ENCODE measurements at regions not wholly inside any gene's neighbourhood (a gene's known extent, or its start where the extent isn't known, plus 50 kb on each side); places are given as distances from the start of the nearest gene placed in this dataset.

DNA sequence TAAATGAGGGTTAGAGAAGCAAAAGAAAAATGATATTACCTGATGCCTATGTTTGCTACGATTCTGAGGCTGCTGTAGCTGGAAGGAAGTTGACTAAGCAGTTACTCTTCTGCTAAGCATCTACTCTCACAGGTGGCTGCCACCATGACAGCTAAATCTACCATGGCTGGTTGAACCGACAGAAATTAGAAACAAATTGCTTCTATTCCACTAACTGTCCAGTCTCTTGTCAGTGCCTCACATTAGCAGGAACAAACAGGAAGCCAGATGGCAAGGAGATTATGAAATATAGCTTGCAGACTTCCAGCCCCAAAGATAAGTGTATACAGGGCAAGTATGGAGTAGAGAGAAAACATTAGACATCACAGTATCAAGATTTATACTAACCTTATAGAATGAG lies 59.4 kb upstream of the TMEM200A start:
- Histone ChIP-seq H3K9me3 (ENCODE audit: low read length) (no peaks in the 10 kb centered on the region), H3K9me2 (ENCODE audit: insufficient read depth, low read length) (no peaks in the 10 kb centered on the region), H2AFZ (ENCODE audit: low read depth, low read length) (no peak overlapping the region), H3K36me3 (ENCODE audit: insufficient read depth, low read length) (no peaks in the 10 kb centered on the region), H4K20me1 (ENCODE audit: insufficient read depth) (no peaks in the 10 kb centered on the region), H3K79me2 (replicated peaks; ENCODE audit: insufficient read depth, low read length) (no peaks in the 10 kb centered on the region), H3F3A (ENCODE audit: insufficient read depth, low read length, poor library complexity, severe bottlenecking) (no peaks in the 10 kb centered on the region), H3K27ac (ENCODE audit: low read length) (no peak overlapping the region), H3K9ac (ENCODE audit: low read length) (no peak overlapping the region), H3K4me2 (ENCODE audit: low read length) (no peak overlapping the region), H3K27me3 (ENCODE audit: insufficient read depth, low read depth, low read length) (no peaks in the 10 kb centered on the region), H3K4me3 (ENCODE audit: low read length) (no peak overlapping the region)
- TF ChIP-seq TAF1 (IDR thresholded peaks at IDR 0.05; ENCODE audit: low read depth), result no peak
- TF ChIP-seq MXI1 (conservative IDR thresholded peaks at IDR 0.05; ENCODE audit: poor library complexity, severe bottlenecking), result no peak
- TF ChIP-seq EP300 (conservative IDR thresholded peaks at IDR 0.05; ENCODE audit: poor library complexity, severe bottlenecking), result no peak
- no peak for TF ChIP-seq SMC3 (conservative IDR thresholded peaks at IDR 0.05; ENCODE audit: poor library complexity)
- TF ChIP-seq, protein P1, sequence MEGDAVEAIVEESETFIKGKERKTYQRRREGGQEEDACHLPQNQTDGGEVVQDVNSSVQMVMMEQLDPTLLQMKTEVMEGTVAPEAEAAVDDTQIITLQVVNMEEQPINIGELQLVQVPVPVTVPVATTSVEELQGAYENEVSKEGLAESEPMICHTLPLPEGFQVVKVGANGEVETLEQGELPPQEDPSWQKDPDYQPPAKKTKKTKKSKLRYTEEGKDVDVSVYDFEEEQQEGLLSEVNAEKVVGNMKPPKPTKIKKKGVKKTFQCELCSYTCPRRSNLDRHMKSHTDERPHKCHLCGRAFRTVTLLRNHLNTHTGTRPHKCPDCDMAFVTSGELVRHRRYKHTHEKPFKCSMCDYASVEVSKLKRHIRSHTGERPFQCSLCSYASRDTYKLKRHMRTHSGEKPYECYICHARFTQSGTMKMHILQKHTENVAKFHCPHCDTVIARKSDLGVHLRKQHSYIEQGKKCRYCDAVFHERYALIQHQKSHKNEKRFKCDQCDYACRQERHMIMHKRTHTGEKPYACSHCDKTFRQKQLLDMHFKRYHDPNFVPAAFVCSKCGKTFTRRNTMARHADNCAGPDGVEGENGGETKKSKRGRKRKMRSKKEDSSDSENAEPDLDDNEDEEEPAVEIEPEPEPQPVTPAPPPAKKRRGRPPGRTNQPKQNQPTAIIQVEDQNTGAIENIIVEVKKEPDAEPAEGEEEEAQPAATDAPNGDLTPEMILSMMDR (IDR thresholded peaks at IDR 0.05; ENCODE audit: poor library complexity, severe bottlenecking), result no peak
- TF ChIP-seq POLR2AphosphoS5 (IDR thresholded peaks at IDR 0.05), result no peak
- no peak for TF ChIP-seq EZH2 (IDR thresholded peaks at IDR 0.05; ENCODE audit: borderline replicate concordance, insufficient read depth, low read length, poor library complexity, severe bottlenecking)
- TF ChIP-seq, protein P2, sequence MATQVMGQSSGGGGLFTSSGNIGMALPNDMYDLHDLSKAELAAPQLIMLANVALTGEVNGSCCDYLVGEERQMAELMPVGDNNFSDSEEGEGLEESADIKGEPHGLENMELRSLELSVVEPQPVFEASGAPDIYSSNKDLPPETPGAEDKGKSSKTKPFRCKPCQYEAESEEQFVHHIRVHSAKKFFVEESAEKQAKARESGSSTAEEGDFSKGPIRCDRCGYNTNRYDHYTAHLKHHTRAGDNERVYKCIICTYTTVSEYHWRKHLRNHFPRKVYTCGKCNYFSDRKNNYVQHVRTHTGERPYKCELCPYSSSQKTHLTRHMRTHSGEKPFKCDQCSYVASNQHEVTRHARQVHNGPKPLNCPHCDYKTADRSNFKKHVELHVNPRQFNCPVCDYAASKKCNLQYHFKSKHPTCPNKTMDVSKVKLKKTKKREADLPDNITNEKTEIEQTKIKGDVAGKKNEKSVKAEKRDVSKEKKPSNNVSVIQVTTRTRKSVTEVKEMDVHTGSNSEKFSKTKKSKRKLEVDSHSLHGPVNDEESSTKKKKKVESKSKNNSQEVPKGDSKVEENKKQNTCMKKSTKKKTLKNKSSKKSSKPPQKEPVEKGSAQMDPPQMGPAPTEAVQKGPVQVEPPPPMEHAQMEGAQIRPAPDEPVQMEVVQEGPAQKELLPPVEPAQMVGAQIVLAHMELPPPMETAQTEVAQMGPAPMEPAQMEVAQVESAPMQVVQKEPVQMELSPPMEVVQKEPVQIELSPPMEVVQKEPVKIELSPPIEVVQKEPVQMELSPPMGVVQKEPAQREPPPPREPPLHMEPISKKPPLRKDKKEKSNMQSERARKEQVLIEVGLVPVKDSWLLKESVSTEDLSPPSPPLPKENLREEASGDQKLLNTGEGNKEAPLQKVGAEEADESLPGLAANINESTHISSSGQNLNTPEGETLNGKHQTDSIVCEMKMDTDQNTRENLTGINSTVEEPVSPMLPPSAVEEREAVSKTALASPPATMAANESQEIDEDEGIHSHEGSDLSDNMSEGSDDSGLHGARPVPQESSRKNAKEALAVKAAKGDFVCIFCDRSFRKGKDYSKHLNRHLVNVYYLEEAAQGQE (IDR thresholded peaks at IDR 0.05; ENCODE audit: borderline replicate concordance), result no peak
- TF ChIP-seq RAD21 (conservative IDR thresholded peaks at IDR 0.05), result no peak

DNA sequence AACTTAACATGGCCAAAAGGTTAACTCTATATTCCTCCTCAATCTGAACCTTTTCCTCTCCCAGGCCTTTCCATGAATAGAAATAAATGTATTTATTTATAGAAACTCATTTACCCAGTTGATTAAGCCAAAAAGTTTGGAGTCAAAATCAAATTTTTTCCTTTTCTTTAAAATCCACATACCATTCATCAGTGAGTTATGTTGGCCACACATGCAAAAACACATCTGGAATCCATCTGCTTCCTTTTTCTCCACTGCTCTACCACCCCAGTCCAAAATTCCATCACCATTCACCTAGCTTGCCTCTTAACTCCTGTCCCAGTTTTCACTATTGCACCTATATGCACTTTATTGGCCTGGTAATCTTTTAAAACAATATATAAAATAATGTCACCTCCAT lies 62.4 kb upstream of the TMEM200A start:
- Histone ChIP-seq H3K9ac (ENCODE audit: low read length) (no peak overlapping the region), H4K20me1 (ENCODE audit: insufficient read depth) (no peaks in the 10 kb centered on the region), H2AFZ (ENCODE audit: low read depth, low read length) (no peak overlapping the region), H3K36me3 (ENCODE audit: insufficient read depth, low read length) (no peaks in the 10 kb centered on the region), H3K27me3 (ENCODE audit: insufficient read depth, low read depth, low read length) (no peaks in the 10 kb centered on the region), H3K79me2 (replicated peaks; ENCODE audit: insufficient read depth, low read length) (no peaks in the 10 kb centered on the region), H3K4me3 (ENCODE audit: low read length) (no peak overlapping the region), H3K27ac (ENCODE audit: low read length) (no peak overlapping the region), H3K4me2 (ENCODE audit: low read length) (no peak overlapping the region), H3K9me2 (ENCODE audit: insufficient read depth, low read length) (no peaks in the 10 kb centered on the region), H3K9me3 (ENCODE audit: low read length) (no peaks in the 10 kb centered on the region), H3F3A (ENCODE audit: insufficient read depth, low read length, poor library complexity, severe bottlenecking) (no peaks in the 10 kb centered on the region)
- TF ChIP-seq, protein P2 (IDR thresholded peaks at IDR 0.05; ENCODE audit: borderline replicate concordance), result no peak
- TF ChIP-seq, protein P1 (IDR thresholded peaks at IDR 0.05; ENCODE audit: poor library complexity, severe bottlenecking), result no peak
- TF ChIP-seq SMC3 (conservative IDR thresholded peaks at IDR 0.05; ENCODE audit: poor library complexity) (no peak), TAF1 (IDR thresholded peaks at IDR 0.05; ENCODE audit: low read depth) (no peak), EP300 (conservative IDR thresholded peaks at IDR 0.05; ENCODE audit: poor library complexity, severe bottlenecking) (no peak), MXI1 (conservative IDR thresholded peaks at IDR 0.05; ENCODE audit: poor library complexity, severe bottlenecking) (no peak)

Data from neural cell (in vitro differentiated cells).